ENCODE measurements at regions not wholly inside any gene's neighbourhood (a gene's known extent, or its start where the extent isn't known, plus 50 kb on each side); places are given as distances from the start of the nearest gene placed in this dataset.

DNA sequence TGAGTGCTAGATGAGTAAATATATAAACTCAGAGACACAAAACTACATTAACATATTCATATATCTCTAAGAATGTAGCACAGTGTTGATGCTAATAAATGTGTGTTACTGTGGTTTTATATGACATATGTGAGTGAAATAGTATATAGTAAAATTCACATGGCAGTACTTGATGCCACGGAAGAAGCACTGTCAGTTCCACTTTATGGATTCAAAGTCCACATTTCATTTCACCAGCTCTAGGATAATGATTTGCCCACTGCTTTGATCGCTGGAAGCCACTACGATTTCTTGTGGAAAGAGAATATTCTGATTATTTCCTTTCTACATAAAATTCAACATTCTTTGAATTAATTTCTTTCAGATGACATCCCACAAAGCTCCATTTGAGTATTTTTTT is 181.2 kb downstream of the GBA3 start:
- intact Hi-C loops (cut with micrococcal nuclease) = no loop called here
- Mint-ChIP-seq H3K4me3 (no peak overlapping the region), H3K27me3 (no peaks in the 10 kb centered on the region), H3K36me3 (ENCODE audit: low read depth) (no peaks in the 10 kb centered on the region), H3K27ac (no peak overlapping the region), H3K9me3 (peaks cover 2% of the 10 kb centered on the region), H3K4me1 (no peaks in the 10 kb centered on the region)
- ChIA-PET CTCF (no interaction called here), POLR2A (no interaction called here)
- DNase-seq (no peak), ATAC-seq (ENCODE audit: low read depth) (no peak)
- TF ChIP-seq, protein P1, sequence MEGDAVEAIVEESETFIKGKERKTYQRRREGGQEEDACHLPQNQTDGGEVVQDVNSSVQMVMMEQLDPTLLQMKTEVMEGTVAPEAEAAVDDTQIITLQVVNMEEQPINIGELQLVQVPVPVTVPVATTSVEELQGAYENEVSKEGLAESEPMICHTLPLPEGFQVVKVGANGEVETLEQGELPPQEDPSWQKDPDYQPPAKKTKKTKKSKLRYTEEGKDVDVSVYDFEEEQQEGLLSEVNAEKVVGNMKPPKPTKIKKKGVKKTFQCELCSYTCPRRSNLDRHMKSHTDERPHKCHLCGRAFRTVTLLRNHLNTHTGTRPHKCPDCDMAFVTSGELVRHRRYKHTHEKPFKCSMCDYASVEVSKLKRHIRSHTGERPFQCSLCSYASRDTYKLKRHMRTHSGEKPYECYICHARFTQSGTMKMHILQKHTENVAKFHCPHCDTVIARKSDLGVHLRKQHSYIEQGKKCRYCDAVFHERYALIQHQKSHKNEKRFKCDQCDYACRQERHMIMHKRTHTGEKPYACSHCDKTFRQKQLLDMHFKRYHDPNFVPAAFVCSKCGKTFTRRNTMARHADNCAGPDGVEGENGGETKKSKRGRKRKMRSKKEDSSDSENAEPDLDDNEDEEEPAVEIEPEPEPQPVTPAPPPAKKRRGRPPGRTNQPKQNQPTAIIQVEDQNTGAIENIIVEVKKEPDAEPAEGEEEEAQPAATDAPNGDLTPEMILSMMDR (IDR thresholded peaks at IDR 0.05) = no peak

DNA sequence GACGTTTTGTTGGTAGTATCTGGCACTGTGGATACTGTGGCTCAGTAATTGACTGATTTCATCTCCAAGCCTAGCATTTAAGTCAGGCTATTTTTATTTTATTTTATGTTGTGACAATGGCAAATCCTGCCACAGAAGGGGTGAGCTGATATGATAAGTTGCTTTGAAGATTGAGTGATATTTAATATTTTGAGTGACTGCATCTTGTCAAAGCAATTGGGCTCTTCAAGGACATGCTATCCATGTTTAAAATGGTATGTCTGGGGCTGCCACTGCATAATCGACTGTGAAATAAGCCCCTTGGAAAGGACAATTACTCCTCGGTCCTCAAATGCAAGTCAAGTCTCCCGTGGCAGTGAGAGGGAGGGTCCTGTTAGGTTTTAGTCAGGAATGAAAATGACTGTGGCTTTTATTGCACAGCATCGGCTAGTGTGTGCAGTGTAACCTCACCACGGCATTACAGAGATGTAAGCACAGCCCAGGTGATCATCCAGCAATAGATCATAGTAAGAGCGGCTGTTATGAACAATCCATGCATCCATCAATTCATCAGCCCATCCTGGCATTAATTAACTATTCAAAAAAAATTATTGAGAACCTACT is 178.2 kb downstream of the GBA3 start:
- no peak for DNase-seq
- Mint-ChIP-seq H3K36me3 (ENCODE audit: low read depth) (no peaks in the 10 kb centered on the region), H3K9me3 (peaks cover 2% of the 10 kb centered on the region), H3K4me3 (no peak overlapping the region), H3K27me3 (no peaks in the 10 kb centered on the region), H3K4me1 (no peaks in the 10 kb centered on the region), H3K27ac (no peak overlapping the region)
- no peak for ATAC-seq (ENCODE audit: low read depth)
- intact Hi-C loops (cut with micrococcal nuclease) = no loop called here
- ChIA-PET POLR2A (no interaction called here), CTCF (no interaction called here)
- TF ChIP-seq, protein P1 (IDR thresholded peaks at IDR 0.05) = no peak

DNA sequence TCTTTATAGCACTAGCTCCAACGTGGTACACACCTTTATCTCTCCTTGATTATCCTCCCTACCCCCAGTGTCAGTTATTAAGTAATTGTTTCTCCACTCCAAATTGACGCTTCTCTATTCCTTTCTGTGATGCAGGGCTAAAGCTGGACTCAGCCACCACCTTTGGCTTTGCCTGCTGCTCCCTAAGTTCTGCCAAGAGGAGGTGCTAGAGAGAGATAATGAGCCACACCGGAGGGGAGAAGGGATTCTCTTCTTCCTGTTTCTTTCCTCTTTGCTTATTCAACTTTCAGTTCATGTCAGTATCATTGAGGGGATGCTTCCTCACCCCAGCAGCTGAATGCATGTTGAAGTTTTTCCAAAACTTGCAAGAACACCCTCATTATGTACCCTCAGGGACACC is 176.5 kb downstream of the GBA3 start:
- no peaks in the 10 kb centered on the region for H3K36me3 Mint-ChIP-seq (ENCODE audit: low read depth)
- H3K27me3 Mint-ChIP-seq = no peaks in the 10 kb centered on the region
- CTCF ChIA-PET = interaction anchor here (0.7 kb wide), 1 partner anchor 29 kb away, joined by 3 read pairs; no protein-coding TSS in a partner anchor

More for the DNA sequence above, 176.5 kb downstream of the GBA3 start:
- DNase-seq = no peak
- TF ChIP-seq, protein P1 (IDR thresholded peaks at IDR 0.05) = no peak
- peaks cover 5% of the 10 kb centered on the region for H3K9me3 Mint-ChIP-seq
- no peaks in the 10 kb centered on the region for H3K4me1 Mint-ChIP-seq
- POLR2A ChIA-PET = no interaction called here
- intact Hi-C loops (cut with micrococcal nuclease) = no loop called here
- ATAC-seq (ENCODE audit: low read depth) = no peak
- H3K4me3 Mint-ChIP-seq = no peak overlapping the region
- no peak overlapping the region for H3K27ac Mint-ChIP-seq

Measured in activated B cell treated with CpG ODN at 0.5 μM for 24 hours (primary cell).